T47D (cell line): ENCODE measurements at regions not wholly inside any gene's neighbourhood (a gene's known extent, or its start where the extent isn't known, plus 50 kb on each side); places are given as distances from the start of the nearest gene placed in this dataset.

Source experiments
- DNase-seq, 2 experiments: peaks; one replicate each; pipeline versions ENCODE4 v3.0.0 to v3.0.0-alpha.2; 2011 to 2012; ENCODE audit warnings: low read depth in 1 of 2, low spot score in 1 of 2
- JUND ChIP-seq: IDR thresholded peaks from 2 replicates; pipeline ENCODE4 v1.6.1; 2012; ENCODE audit warnings: low read depth
- in situ Hi-C: cut with HindIII; loops from 2 replicates; pipeline ENCODE4 v1.10.0; 2016; ENCODE audit warnings: low sequenced_read_pairs, low pct_unique_long_range_greater_than_20kb

DNA sequence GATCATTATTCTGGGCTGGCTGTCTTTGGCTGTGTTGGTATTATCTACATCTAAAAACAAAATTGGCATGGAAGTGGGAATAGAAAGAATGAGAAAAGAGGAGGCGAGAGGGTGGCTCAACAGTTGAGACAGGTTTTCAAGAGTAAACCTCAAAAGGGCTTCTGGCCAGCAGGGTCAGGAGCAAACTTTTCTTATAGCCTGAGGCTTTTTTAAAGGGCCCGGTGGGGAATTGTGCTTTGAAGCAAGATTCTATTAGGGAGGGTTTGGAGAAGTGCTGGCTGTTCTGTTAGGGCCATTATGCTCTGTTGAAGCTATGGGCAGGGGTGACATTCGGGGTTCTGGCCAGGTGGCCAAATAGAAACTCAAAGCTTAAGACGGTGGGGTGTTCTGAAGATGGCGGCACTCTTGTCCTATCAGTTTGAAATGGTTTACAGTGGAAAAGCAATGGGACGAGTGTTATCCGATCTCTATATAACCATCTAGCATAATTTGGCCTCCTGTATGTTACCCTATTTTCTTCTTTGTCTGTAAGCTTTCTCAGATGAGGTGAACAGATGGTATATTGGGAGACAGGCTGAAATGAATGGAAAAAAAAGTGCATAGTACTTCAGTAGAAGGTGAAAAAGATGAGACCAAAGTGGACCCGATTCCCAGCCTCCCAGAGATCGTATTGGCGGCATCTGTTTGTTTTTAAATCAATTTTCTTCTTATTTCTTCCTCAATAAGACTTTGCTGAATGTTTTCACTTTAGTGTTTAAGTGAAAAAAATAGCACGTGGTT, 132.1 kb upstream of the CNR1 start:
- DNase-seq = no peak
- in situ Hi-C loops = no loop called here

DNA sequence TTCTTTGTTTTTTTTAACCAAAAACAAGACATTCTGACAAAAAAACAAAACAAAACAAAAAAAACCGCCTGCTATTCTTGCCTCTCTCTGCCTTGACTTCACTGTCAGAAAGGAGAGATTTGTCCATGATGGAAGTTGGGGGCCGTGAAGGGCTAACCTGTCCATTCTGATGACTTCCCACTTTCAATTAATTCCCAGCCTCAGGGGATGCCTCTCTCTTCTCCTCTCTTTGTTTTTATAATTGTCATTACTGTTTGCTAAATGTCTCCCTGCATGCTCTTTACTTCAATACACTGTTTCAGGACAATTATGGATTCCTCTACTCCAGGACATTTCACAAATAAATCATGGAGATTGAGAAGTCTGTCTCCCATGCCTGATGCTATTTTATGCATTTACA, 130.5 kb upstream of the CNR1 start:
- in situ Hi-C loops = no loop called here
- TF ChIP-seq JUND = no peak
- DNase-seq = no peak

More for the DNA sequence above, 132.1 kb upstream of the CNR1 start:
- TF ChIP-seq JUND = no peak

DNA sequence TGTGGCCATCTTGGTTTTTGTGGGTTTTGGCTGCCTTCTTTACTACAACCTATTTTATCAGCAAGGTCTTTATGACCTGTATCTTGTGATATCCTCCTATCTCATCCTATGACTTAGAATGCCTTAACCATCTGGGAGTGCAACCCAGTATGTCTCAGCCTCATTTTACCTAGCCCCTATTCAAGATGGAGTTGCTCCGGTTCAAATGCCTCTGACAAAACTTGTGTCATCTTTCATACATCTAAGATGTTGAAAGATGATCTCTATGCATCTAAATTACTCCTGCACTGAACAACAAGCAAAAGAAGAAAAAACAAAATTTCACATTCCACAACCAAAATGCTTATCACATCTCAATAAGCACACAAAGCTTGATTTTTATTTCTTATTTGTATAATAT, 129.5 kb upstream of the CNR1 start:
- DNase-seq = no peak
- no peak for TF ChIP-seq JUND
- in situ Hi-C loops = no loop called here

DNA sequence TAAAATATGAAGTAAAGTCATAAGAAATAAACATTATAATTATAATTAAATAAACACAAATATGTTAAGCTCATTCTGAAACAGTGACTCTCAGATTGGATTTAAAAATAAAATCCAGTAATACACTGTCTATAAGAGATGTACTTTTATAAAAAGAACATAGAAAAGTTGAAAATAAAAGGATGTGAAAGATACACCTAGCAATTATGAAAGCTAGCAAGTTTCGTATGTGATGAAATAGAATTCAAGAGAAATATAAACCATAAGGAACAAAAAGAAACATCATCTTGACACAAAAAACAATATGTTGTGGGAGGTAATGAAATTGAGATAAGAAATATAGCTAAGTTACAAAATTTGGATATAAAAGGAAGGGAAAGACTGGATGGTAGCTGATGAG, 128.6 kb upstream of the CNR1 start:
- no peak for DNase-seq
- no peak for TF ChIP-seq JUND
- in situ Hi-C loops = no loop called here

DNA sequence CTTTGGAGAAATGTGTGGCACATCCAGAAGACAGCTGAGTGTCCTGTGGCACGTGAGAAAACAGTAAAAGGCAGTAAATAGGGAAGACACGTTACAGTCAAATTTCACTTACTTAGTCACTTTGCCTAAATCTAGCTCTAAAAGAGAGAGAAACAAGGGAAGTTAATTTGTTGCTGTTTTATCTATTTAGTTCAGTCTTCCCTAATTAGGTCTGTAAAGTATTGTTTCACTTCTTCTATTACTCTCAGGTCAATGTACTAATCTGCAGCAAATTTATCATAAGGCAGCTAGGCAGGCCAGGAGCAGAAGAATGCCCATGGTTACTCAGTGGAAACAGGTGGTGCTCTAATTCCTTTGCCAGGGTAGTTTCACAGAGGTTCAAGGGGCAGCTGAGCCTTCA, 124.3 kb upstream of the CNR1 start:
- in situ Hi-C loops = no loop called here
- no peak for TF ChIP-seq JUND

DNA sequence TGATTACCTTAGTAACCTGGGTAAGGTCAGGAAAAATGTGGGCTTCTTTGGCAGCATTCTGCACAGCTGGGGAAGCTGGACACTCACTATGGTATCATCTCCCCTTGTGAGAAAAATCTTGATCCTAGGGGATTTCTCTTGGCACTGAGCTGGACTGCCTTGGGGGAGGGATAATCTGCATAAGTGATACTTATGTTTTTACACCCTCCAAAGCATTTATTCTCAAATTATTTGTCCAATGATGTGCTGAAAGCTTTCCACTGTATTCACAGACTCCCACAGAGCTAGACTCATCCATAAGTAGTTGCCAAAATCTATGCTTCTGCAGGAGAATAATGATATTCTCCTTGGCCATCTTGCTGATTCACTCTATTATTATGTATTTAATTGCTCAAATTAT, 121.5 kb upstream of the CNR1 start:
- in situ Hi-C loops = no loop called here
- DNase-seq = no peak
- TF ChIP-seq JUND = no peak

More for the DNA sequence above, 124.3 kb upstream of the CNR1 start:
- DNase-seq = no peak

DNA sequence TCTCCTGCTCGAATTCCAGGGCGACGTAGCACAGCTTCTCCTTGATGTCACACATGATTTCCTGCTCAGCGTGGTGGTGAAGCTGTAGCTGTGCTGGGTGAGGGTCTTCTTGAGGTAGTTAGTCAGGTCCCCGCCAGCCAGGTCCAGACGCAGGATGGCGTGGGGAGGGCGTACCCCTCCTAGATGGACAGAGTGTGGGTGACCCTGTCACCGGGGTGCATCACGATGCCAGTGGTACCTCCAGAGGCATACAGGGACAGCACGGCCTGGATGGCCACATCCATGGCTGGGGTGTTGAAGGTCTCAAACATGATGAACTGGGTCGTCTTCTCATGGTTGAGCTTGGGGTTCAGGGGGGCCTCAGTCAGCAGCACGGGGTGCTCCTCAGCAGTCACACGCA, 110.2 kb upstream of the CNR1 start:
- DNase-seq = no peak
- no peak for TF ChIP-seq JUND
- in situ Hi-C loops = no loop called here

DNA sequence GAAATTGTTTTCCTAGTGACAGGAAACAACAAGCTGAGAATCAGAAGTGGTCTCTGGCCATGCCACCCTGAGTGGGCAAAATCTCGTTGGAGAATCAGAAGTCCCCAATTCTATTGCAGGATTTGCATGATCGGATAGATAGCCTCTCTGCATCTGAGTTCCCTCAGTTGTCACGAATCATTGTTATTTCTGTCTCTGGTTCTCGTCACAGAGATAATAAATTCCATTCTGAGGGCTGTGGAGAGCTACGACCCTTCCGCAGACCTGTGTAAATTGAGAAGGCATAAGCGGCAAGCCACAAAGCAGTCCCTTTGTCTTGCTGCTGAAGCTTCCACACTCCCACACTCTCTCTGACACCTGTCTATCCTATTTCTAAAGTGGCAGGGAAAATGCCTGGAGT, 102.4 kb upstream of the CNR1 start:
- in situ Hi-C loops = no loop called here
- no peak for TF ChIP-seq JUND
- no peak for DNase-seq

DNA sequence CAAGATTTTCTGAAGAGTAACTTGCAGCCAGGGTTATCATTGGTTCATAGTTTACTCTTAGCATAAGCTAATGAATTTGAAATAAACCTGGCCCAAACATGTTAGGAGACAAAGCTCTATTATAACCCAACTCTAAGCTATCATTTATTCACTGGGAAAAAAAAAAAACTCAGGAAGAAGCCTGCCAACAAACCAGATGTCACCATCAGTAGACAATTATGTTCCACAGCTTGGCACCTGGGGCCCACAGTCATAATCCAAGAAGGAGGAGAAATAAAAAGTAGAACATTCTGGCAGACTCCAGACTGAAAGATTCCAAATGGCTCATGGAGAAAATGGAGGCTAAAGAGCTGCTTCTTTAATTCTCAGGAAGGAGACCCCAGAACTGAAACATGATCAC, 100.0 kb upstream of the CNR1 start:
- TF ChIP-seq JUND = no peak
- DNase-seq = no peak
- in situ Hi-C loops = no loop called here

DNA sequence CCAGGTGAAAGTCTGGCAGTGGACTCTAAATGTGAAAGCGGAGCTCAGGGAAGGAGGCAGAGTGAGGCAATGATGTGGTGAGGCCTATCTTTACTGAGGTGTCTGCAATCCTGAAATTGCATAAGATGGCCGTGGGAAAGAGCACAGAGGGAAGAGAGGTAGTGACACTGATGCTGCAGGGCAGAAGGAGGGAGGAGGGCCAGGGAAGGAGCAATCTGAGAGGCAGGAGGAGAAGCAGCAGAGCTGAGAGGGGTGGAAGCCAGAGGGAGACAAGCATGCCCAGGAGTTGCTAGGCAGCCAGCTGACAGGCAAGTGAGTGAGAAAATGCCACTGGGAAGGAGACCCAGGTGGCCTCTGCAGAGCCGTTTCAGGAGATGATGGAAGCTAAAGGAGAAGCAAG, 97.4 kb upstream of the CNR1 start:
- no peak for TF ChIP-seq JUND
- in situ Hi-C loops = no loop called here
- no peak for DNase-seq

DNA sequence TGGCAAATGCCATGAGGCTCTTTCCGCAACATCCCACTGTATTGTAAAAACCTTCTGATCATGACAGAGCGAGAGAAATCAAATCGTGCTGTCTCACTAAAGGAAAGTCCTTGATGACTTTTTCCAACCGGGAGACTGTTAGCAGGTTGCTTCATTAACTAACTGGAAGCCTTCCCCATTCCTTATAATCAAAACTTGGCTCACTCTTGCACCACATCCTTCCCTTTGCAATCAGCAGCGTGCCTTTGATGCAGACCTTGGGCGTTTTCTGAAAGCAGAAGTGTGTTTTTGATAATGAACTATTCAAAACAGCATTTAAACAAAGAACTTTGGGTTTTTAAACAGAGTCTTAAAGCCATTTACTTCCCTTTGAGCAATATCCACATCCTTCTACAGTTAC, 96.2 kb upstream of the CNR1 start:
- in situ Hi-C loops = no loop called here
- no peak for DNase-seq
- no peak for TF ChIP-seq JUND

DNA sequence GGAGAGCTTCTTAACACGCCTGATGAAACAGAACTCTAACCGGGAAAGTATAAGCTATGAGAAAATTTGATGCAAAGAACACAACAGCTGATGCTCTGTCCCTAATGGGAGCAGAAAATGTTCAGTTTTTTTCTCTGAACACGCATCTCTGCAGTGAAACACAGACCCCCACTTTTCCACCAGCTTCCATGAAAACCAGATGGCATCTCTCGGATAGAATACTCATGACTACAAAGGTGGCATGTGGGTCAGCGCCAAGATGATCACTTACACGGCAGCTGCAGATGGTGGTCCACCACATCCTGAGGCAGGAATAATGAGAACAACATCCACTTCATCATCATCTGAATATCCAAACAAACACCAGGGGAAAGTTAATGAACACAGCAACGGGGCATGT, 85.2 kb upstream of the CNR1 start:
- TF ChIP-seq JUND = no peak
- no peak for DNase-seq
- in situ Hi-C loops = no loop called here

DNA sequence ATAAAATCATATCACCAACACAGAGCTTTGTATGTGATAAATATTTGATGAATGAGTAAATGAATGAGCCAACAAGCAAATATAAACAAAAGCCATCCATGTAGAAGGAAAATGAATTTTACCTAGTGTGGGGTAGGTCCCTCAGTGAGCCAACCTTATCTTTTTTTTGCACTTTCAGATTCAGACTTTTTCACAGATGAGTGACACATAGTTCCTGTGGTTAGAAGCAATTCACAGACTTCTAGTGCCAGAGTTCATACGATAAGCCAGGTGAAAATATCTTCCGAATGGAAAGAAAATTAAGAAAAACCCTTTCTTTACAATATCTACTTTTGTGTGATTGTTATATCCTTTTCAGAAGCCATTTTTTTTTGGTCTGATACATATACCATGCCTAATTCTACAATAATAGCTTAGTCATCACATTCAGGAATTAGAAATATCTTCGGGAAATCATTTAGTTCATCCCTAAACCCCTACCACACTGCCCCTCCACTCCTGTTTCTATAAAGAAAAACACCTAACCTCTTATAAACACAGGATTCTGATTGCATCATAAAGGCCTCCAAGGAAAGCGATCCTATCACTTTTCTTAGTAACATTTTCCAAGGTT, 82.7 kb upstream of the CNR1 start:
- TF ChIP-seq JUND = no peak
- DNase-seq = no peak
- in situ Hi-C loops = no loop called here

DNA sequence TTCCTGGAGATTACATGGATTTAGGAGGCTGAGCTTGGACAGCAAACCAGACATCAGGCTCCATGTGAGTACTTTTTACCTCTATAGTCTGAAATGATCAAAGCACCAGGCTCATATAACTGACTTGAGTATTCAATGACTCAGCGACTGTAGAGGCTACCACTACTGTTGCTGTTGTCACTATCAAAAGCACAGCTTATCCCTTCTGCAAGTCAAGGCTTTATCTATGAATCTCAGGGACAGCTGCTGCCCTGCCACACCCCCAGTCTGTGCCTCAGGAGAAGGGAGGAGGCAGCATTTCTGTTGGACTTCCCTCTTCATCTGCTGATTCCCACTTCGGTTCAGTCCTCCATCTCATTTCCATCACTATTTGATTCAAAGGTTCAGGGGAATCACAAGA, 80.5 kb upstream of the CNR1 start:
- in situ Hi-C loops = no loop called here
- TF ChIP-seq JUND = no peak
- DNase-seq = no peak
